Neural cell (in vitro differentiated cells): ENCODE measurements at regions not wholly inside any gene's neighbourhood (a gene's known extent, or its start where the extent isn't known, plus 50 kb on each side); places are given as distances from the start of the nearest gene placed in this dataset.

Experiments used
- H2AFZ ChIP-seq: fragments of 200-600, 300-800 bp; sonication (generic), shearing (Covaris generic); 2 replicates; pipeline ENCODE4 v1.6.0; 2014; ENCODE audit warnings: low read depth, mild to moderate bottlenecking, antibody characterized with exemption, low read length, moderate library complexity
- H3F3A ChIP-seq: fragments of 200-600 bp; shearing (Covaris generic); 2 replicates; pipeline ENCODE4 v1.6.1; 2016; ENCODE audit warnings: mild to moderate bottlenecking, moderate library complexity, mixed read lengths, antibody characterized with exemption, low read length; ENCODE audit not compliant: insufficient read depth, poor library complexity, severe bottlenecking
- H3K27ac ChIP-seq: fragments of 200-600, 300-800 bp; sonication (generic), shearing (Covaris generic); 2 replicates; pipeline ENCODE4 v1.5.1; 2014; ENCODE audit warnings: mild to moderate bottlenecking, low read length, moderate library complexity
- H3K27me3 ChIP-seq: fragments of 300-800, 200-600 bp; sonication (generic), shearing (Covaris generic); 2 replicates; pipeline ENCODE4 v1.6.0; 2014; ENCODE audit warnings: mild to moderate bottlenecking, low read depth, low read length, moderate library complexity; ENCODE audit not compliant: insufficient read depth
- H3K36me3 ChIP-seq: fragments of 300-800, 200-600 bp; sonication (generic), shearing (Covaris generic); 2 replicates; pipeline ENCODE4 v1.5.1; 2014; ENCODE audit warnings: mild to moderate bottlenecking, antibody characterized with exemption, low read length, moderate library complexity; ENCODE audit not compliant: insufficient read depth
- H3K4me2 ChIP-seq: fragments of 300-800, 200-600 bp; sonication (generic), shearing (Covaris generic); 2 replicates; pipeline ENCODE4 v1.6.0; 2014; ENCODE audit warnings: mild to moderate bottlenecking, low read length
- H3K4me3 ChIP-seq: fragments of 300-800, 200-600 bp; sonication (generic), shearing (Covaris generic); 2 replicates; pipeline ENCODE4 v1.5.1; 2014; ENCODE audit warnings: mild to moderate bottlenecking, low read length, moderate library complexity
- H3K79me2 ChIP-seq: fragments of 200-600 bp; shearing (Covaris generic); replicated peaks from 2 replicates; pipeline ENCODE4 v1.6.0; 2014; ENCODE audit warnings: mild to moderate bottlenecking, low read length, moderate library complexity; ENCODE audit not compliant: insufficient read depth
- H3K9ac ChIP-seq: fragments of 300-800, 200-600 bp; sonication (generic), shearing (Covaris generic); 2 replicates; pipeline ENCODE4 v1.6.1; 2016; ENCODE audit warnings: mild to moderate bottlenecking, low read length, mixed read lengths
- H3K9me2 ChIP-seq: fragments of 200-600 bp; shearing (Covaris generic); 2 replicates; pipeline ENCODE4 v1.6.1; 2016; ENCODE audit warnings: mild to moderate bottlenecking, low read length, mixed read lengths; ENCODE audit not compliant: insufficient read depth
- H3K9me3 ChIP-seq: fragments of 200-600, 300-800 bp; sonication (generic), shearing (Covaris generic); 2 replicates; pipeline ENCODE4 v1.6.1; 2016; ENCODE audit warnings: mild to moderate bottlenecking, mixed run types, low read length, moderate library complexity, mixed read lengths
- H4K20me1 ChIP-seq: fragments of 200-600 bp; shearing (Covaris generic); 2 replicates; pipeline ENCODE4 v1.6.1; 2016; ENCODE audit warnings: mild to moderate bottlenecking, mixed run types; ENCODE audit not compliant: insufficient read depth
- EP300 ChIP-seq: fragments of 450-650 bp; conservative IDR thresholded peaks from 2 replicates; pipeline ENCODE4 v1.6.1; 2014; ENCODE audit warnings: antibody characterized with exemption, mild to moderate bottlenecking, moderate library complexity; ENCODE audit not compliant: poor library complexity, severe bottlenecking
- EZH2 ChIP-seq: fragments of 200-600, 300-800 bp; shearing (Covaris generic), sonication (generic); IDR thresholded peaks from 2 replicates; pipeline ENCODE4 v1.6.1; 2014; ENCODE audit warnings: antibody characterized with exemption, low read length, borderline replicate concordance, mild to moderate bottlenecking; ENCODE audit not compliant: insufficient read depth, poor library complexity, severe bottlenecking
- MXI1 ChIP-seq: fragments of 450-650 bp; conservative IDR thresholded peaks from 2 replicates; pipeline ENCODE4 v1.6.1; 2014; ENCODE audit warnings: antibody characterized with exemption, mild to moderate bottlenecking; ENCODE audit not compliant: poor library complexity, severe bottlenecking
- POLR2AphosphoS5 ChIP-seq: IDR thresholded peaks from 2 replicates; pipeline ENCODE4 v1.6.1; 2012
- RAD21 ChIP-seq: fragments of 450-650 bp; conservative IDR thresholded peaks from 2 replicates; pipeline ENCODE4 v1.6.1; 2014; ENCODE audit warnings: antibody characterized with exemption, mild to moderate bottlenecking, moderate library complexity
- REST ChIP-seq: IDR thresholded peaks from 2 replicates; pipeline ENCODE4 v1.6.1; 2012; ENCODE audit warnings: borderline replicate concordance
- SMC3 ChIP-seq: fragments of 450-650 bp; conservative IDR thresholded peaks from 2 replicates; pipeline ENCODE4 v1.6.1; 2014; ENCODE audit warnings: antibody characterized with exemption, mild to moderate bottlenecking, moderate library complexity; ENCODE audit not compliant: poor library complexity
- TAF1 ChIP-seq: IDR thresholded peaks from 2 replicates; pipeline ENCODE4 v1.6.1; 2012; ENCODE audit warnings: low read depth
- TF ChIP-seq, protein P1 (sequence below): fragments of 450-650 bp; IDR thresholded peaks from 2 replicates; pipeline ENCODE4 v1.5.1; 2014; ENCODE audit warnings: antibody characterized with exemption, mild to moderate bottlenecking, moderate library complexity; ENCODE audit not compliant: poor library complexity, severe bottlenecking

GRCh38 chr6:76810286-76810685 lies 653.0 kb downstream of the HTR1B start:
- no peaks in the 10 kb centered on the region for H3K36me3 ChIP-seq
- no peaks in the 10 kb centered on the region for H3K9me2 ChIP-seq
- H3K27ac ChIP-seq: no peak overlapping the region
- no peak overlapping the region for H3K4me2 ChIP-seq
- H4K20me1 ChIP-seq: no peaks in the 10 kb centered on the region
- TF ChIP-seq TAF1: no peak
- no peak for TF ChIP-seq EZH2
- no peak for TF ChIP-seq POLR2AphosphoS5
- no peak for TF ChIP-seq REST
- no peak for TF ChIP-seq RAD21
- TF ChIP-seq EP300: no peak
- no peak for TF ChIP-seq SMC3
- no peak for TF ChIP-seq MXI1
- TF ChIP-seq, protein P1, sequence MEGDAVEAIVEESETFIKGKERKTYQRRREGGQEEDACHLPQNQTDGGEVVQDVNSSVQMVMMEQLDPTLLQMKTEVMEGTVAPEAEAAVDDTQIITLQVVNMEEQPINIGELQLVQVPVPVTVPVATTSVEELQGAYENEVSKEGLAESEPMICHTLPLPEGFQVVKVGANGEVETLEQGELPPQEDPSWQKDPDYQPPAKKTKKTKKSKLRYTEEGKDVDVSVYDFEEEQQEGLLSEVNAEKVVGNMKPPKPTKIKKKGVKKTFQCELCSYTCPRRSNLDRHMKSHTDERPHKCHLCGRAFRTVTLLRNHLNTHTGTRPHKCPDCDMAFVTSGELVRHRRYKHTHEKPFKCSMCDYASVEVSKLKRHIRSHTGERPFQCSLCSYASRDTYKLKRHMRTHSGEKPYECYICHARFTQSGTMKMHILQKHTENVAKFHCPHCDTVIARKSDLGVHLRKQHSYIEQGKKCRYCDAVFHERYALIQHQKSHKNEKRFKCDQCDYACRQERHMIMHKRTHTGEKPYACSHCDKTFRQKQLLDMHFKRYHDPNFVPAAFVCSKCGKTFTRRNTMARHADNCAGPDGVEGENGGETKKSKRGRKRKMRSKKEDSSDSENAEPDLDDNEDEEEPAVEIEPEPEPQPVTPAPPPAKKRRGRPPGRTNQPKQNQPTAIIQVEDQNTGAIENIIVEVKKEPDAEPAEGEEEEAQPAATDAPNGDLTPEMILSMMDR: no peak
- H3K4me3 ChIP-seq: no peak overlapping the region
- no peak overlapping the region for H3K9ac ChIP-seq
- H3K79me2 ChIP-seq: no peaks in the 10 kb centered on the region
- H3K9me3 ChIP-seq: no peaks in the 10 kb centered on the region
- no peak overlapping the region for H2AFZ ChIP-seq
- H3F3A ChIP-seq: no peaks in the 10 kb centered on the region
- no peaks in the 10 kb centered on the region for H3K27me3 ChIP-seq

DNA sequence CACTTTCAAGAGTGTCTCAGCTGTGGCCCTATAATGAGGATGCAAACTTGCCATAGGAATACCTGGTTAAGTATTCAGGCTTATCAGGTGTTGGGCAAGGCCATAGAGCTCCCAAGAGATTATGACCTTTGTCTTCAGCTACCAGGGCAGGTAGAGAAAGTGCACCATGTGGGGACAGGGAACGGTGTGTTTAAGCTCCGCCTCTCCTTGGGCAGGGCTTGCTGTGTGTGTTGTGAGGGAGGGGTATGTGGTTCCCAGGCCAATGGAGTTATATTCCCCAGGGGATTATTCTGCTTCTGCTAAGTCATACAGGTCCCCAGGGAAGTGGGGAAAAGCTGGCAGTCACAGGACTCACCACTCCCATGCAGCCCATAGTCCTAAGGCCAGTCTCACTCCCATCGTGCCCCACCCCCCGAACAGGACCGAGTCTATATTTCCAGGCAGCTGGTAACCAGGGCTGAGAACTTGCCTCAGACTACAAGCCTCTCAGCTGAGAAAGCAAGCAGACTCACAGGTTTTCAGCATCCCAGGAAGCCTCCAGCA lies 660.2 kb downstream of the HTR1B start:
- Histone ChIP-seq H3F3A (no peaks in the 10 kb centered on the region), H3K36me3 (no peaks in the 10 kb centered on the region), H3K27ac (no peak overlapping the region), H3K9ac (no peak overlapping the region), H3K79me2 (no peaks in the 10 kb centered on the region), H3K4me2 (no peak overlapping the region), H3K27me3 (no peaks in the 10 kb centered on the region), H3K4me3 (no peak overlapping the region), H3K9me2 (no peaks in the 10 kb centered on the region), H3K9me3 (no peaks in the 10 kb centered on the region), H2AFZ (no peak overlapping the region), H4K20me1 (no peaks in the 10 kb centered on the region)
- TF ChIP-seq MXI1 (no peak), TAF1 (no peak), POLR2AphosphoS5 (no peak)

DNA sequence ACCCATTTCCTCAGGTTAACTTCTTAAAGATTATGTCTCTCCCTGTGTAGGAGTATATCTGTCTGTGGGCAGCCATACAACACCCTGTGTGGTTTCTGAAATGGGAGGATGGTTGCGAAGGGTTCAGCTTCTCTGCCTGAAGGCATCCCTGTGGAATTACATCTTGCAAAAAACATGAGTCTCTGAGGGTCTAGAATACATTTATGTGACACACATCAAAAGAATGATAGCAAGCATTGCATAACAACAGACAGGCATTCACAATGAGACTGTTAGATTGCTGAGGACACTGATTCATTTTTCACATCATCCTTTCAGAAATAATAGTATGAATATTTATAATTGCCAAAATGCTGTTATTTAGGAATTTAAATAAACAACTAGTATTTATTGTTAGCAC lies 670.9 kb downstream of the HTR1B start:
- H3K9me3 ChIP-seq: peaks cover 3% of the 10 kb centered on the region
- no peaks in the 10 kb centered on the region for H4K20me1 ChIP-seq
- no peak overlapping the region for H2AFZ ChIP-seq
- H3F3A ChIP-seq: no peaks in the 10 kb centered on the region
- H3K36me3 ChIP-seq: no peaks in the 10 kb centered on the region
- H3K4me3 ChIP-seq: no peak overlapping the region
- no peaks in the 10 kb centered on the region for H3K79me2 ChIP-seq
- H3K9ac ChIP-seq: no peak overlapping the region
- TF ChIP-seq MXI1 (no peak), REST (peak; percentile 37), EP300 (peak; percentile 85), POLR2AphosphoS5 (peak; percentile 88)
- no peaks in the 10 kb centered on the region for H3K9me2 ChIP-seq
- H3K4me2 ChIP-seq: no peak overlapping the region
- H3K27me3 ChIP-seq: no peaks in the 10 kb centered on the region
- no peak overlapping the region for H3K27ac ChIP-seq
